WTC11 (cell line): ENCODE measurements at regions not wholly inside any gene's neighbourhood (a gene's known extent, or its start where the extent isn't known, plus 50 kb on each side); places are given as distances from the start of the nearest gene placed in this dataset.

Source experiments
- ATAC-seq: fragments of 200-7000 bp; cut with Tn5 transposase; 2 replicates; pipeline ENCODE4 v1.10.0; 2021; ENCODE audit warnings: mild to moderate bottlenecking, moderate library complexity
- CTCF ChIA-PET: fragments of 300-600 bp; sonication (Branson Sonifier 250); formaldehyde crosslinking; loops from one replicate; lab custom pipeline; 2021; ENCODE audit warnings: antibody characterized with exemption; lab: Charles Lee
- POLR2A ChIA-PET: fragments of 350-600 bp; sonication (Branson Sonifier 250); formaldehyde crosslinking; loops from one replicate; lab custom pipeline; 2021; ENCODE audit warnings: antibody characterized with exemption; lab: Charles Lee
- DNase-seq: peaks from one replicate; pipeline ENCODE4 v3.0.0; 2021; ENCODE audit warnings: low spot score
- H3K27ac Mint-ChIP-seq: 2 replicates; pipeline ENCODE4 v1.8.0; 2021; ENCODE audit warnings: mixed read lengths
- H3K27me3 Mint-ChIP-seq: 2 replicates; pipeline ENCODE4 v1.8.0; 2021; ENCODE audit warnings: low read depth, mild to moderate bottlenecking, moderate library complexity, mixed read lengths
- H3K36me3 Mint-ChIP-seq: 2 replicates; pipeline ENCODE4 v1.8.0; 2021; ENCODE audit warnings: mixed read lengths
- H3K4me1 Mint-ChIP-seq: 2 replicates; pipeline ENCODE4 v1.8.0; 2022; ENCODE audit warnings: mixed read lengths
- H3K4me3 Mint-ChIP-seq: 2 replicates; pipeline ENCODE4 v1.8.0; 2021; ENCODE audit warnings: mild to moderate bottlenecking, moderate library complexity, mixed read lengths
- H3K9me3 Mint-ChIP-seq: 2 replicates; pipeline ENCODE4 v1.8.0; 2021; ENCODE audit warnings: mixed read lengths
- CBFB ChIP-seq: sonication (generic); formaldehyde crosslinking; IDR thresholded peaks from 2 replicates; pipeline ENCODE4 v1.8.1; 2022; ENCODE audit warnings: mild to moderate bottlenecking, low read depth, missing genetic modification reagents
- CTCF ChIP-seq: fragments of 200-600 bp; IDR thresholded peaks from 2 replicates; pipeline ENCODE4 v1.8.0; 2022; ENCODE audit warnings: antibody characterized with exemption
- JAZF1 ChIP-seq: fragments of 250-450 bp; sonication (Bioruptor Pico); IDR thresholded peaks from 2 replicates; pipeline ENCODE4 v1.9.0; 2021; ENCODE audit warnings: moderate library complexity, mild to moderate bottlenecking, inconsistent platforms
- MXD4 ChIP-seq: fragments of 250-450 bp; sonication (Bioruptor Pico); IDR thresholded peaks from 2 replicates; pipeline ENCODE4 v1.8.0; 2021; ENCODE audit warnings: mild to moderate bottlenecking, moderate library complexity, borderline replicate concordance
- MYBL2 ChIP-seq: sonication (generic); formaldehyde crosslinking; IDR thresholded peaks from 2 replicates; pipeline ENCODE4 v1.8.1; 2023; ENCODE audit warnings: mild to moderate bottlenecking, moderate library complexity, missing genetic modification reagents
- NFYB ChIP-seq: sonication (generic); formaldehyde crosslinking; conservative IDR thresholded peaks from 2 replicates; pipeline ENCODE4 v1.8.0; 2022; ENCODE audit warnings: low read depth, missing genetic modification reagents
- SMAD3 ChIP-seq: sonication (generic); formaldehyde crosslinking; IDR thresholded peaks from 2 replicates; pipeline ENCODE4 v1.8.0; 2022; ENCODE audit warnings: missing genetic modification reagents, mild to moderate bottlenecking, borderline replicate concordance
- SP1 ChIP-seq: sonication (generic); formaldehyde crosslinking; conservative IDR thresholded peaks from 2 replicates; pipeline ENCODE4 v1.8.1; 2022; ENCODE audit warnings: missing genetic modification reagents
- STAT6 ChIP-seq: sonication (generic); formaldehyde crosslinking; conservative IDR thresholded peaks from 2 replicates; pipeline ENCODE4 v1.8.1; 2023; ENCODE audit warnings: mild to moderate bottlenecking, low read depth, missing genetic modification reagents, moderate library complexity
- USF1 ChIP-seq: sonication (generic); formaldehyde crosslinking; IDR thresholded peaks from 2 replicates; pipeline ENCODE4 v1.8.0; 2022; ENCODE audit warnings: mild to moderate bottlenecking, missing genetic modification reagents
- ZBTB43 ChIP-seq: sonication (generic); formaldehyde crosslinking; IDR thresholded peaks from 2 replicates; pipeline ENCODE4 v1.8.1; 2023; ENCODE audit warnings: mild to moderate bottlenecking, missing genetic modification reagents
- ZMAT4 ChIP-seq: fragments of 250-450 bp; sonication (Bioruptor Pico); IDR thresholded peaks from 2 replicates; pipeline ENCODE4 v1.9.0; 2021; ENCODE audit warnings: mild to moderate bottlenecking
- ZNF512 ChIP-seq: sonication (generic); formaldehyde crosslinking; IDR thresholded peaks from 2 replicates; pipeline ENCODE4 v1.8.1; 2022; ENCODE audit warnings: missing genetic modification reagents, borderline replicate concordance
- ZSCAN18 ChIP-seq: fragments of 250-450 bp; sonication (Bioruptor Pico); IDR thresholded peaks from 2 replicates; pipeline ENCODE4 v2.1.2; 2022; ENCODE audit warnings: mild to moderate bottlenecking, moderate library complexity
- TF ChIP-seq, protein P1 (sequence below): sonication (generic); formaldehyde crosslinking; IDR thresholded peaks from 2 replicates; pipeline ENCODE4 v1.8.1; 2022; ENCODE audit warnings: low read depth, missing genetic modification reagents, borderline replicate concordance
- TF ChIP-seq, protein P2 (sequence below): sonication (generic); formaldehyde crosslinking; IDR thresholded peaks from 2 replicates; pipeline ENCODE4 v1.8.1; 2023; ENCODE audit warnings: mild to moderate bottlenecking, missing genetic modification reagents
- TF ChIP-seq, protein P3 (sequence below): fragments of 250-450 bp; sonication (Bioruptor Pico); IDR thresholded peaks from 2 replicates; pipeline ENCODE4 v1.9.0; 2021; ENCODE audit warnings: mild to moderate bottlenecking

DNA sequence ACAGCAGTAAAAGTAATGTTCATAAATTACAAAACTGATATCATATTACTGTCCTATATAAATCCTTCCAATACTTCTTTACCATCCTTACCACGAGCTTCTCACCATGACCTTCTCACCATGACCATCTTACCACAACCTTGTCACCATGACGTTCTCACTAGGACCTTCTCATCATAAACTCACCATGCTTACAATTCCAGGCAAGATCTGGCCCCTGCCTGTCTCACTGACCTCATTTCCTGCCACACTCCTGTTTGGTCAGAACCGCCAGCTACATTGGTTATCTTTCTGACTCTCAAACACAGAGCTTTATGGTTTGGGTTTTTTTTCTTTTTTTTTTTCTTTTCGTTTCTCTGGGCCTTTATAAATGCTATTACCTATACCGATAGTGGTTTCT lies 827.6 kb downstream of the RNF144A start:
- DNase-seq (no peak), ATAC-seq (no peak)
- H3K9me3 Mint-ChIP-seq = peaks cover 22% of the 10 kb centered on the region
- no peak overlapping the region for H3K27ac Mint-ChIP-seq
- peaks cover 21% of the 10 kb centered on the region for H3K4me1 Mint-ChIP-seq
- ChIA-PET CTCF (no interaction called here), POLR2A (no interaction called here)
- H3K4me3 Mint-ChIP-seq = no peak overlapping the region
- no peak for TF ChIP-seq USF1 (CRISPR knock-in tag)
- TF ChIP-seq CTCF = no peak
- TF ChIP-seq MYBL2 (CRISPR knock-in tag) = no peak
- TF ChIP-seq NFYB (CRISPR knock-in tag) = no peak
- no peak for TF ChIP-seq CBFB (CRISPR knock-in tag)
- TF ChIP-seq ZMAT4 (CRISPR knock-in tag) = no peak
- TF ChIP-seq SMAD3 (CRISPR knock-in tag) = no peak
- TF ChIP-seq STAT6 = no peak
- no peak for TF ChIP-seq MXD4 (CRISPR knock-in tag)
- no peak for TF ChIP-seq ZNF512
- no peak for TF ChIP-seq ZBTB43 (CRISPR knock-in tag)
- no peak for TF ChIP-seq JAZF1 (CRISPR knock-in tag)
- 0 out of 2 replicates have a peak, but pooled peaks cover 5% of the 10 kb centered on the region for H3K36me3 Mint-ChIP-seq
- no peaks in the 10 kb centered on the region for H3K27me3 Mint-ChIP-seq

DNA sequence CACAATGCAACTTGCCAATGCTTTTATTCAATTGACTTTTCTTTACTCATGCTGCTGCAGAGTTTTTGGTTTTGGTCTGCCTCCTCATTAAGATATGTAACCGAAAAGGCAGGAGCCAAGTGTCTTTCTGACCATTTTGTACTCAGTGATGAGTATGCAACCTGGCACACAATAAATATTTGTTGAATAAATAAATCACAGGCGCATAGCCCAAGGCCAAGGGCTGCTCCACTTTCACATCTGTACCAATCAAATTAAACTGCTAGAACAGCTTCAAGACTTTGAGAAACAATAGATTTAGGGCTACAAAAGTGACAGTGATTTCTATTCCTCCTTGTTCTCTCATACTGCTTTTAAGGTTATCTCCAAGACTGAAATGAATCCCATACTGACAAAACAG lies 828.2 kb downstream of the RNF144A start:
- no peak for DNase-seq
- Mint-ChIP-seq H3K36me3 (0 out of 2 replicates have a peak, but pooled peaks cover 5% of the 10 kb centered on the region), H3K9me3 (peaks cover 22% of the 10 kb centered on the region), H3K27me3 (no peaks in the 10 kb centered on the region), H3K4me3 (no peak overlapping the region), H3K4me1 (peaks cover 18% of the 10 kb centered on the region), H3K27ac (no peak overlapping the region)
- ATAC-seq = no peak
- ChIA-PET POLR2A (no interaction called here), CTCF (no interaction called here)
- TF ChIP-seq MYBL2 (CRISPR knock-in tag) (no peak), SP1 (CRISPR knock-in tag) (no peak), JAZF1 (CRISPR knock-in tag) (no peak), ZSCAN18 (CRISPR knock-in tag) (no peak)
- TF ChIP-seq, protein P1, sequence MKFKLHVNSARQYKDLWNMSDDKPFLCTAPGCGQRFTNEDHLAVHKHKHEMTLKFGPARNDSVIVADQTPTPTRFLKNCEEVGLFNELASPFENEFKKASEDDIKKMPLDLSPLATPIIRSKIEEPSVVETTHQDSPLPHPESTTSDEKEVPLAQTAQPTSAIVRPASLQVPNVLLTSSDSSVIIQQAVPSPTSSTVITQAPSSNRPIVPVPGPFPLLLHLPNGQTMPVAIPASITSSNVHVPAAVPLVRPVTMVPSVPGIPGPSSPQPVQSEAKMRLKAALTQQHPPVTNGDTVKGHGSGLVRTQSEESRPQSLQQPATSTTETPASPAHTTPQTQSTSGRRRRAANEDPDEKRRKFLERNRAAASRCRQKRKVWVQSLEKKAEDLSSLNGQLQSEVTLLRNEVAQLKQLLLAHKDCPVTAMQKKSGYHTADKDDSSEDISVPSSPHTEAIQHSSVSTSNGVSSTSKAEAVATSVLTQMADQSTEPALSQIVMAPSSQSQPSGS (CRISPR knock-in tag) = no peak
- TF ChIP-seq, protein P2, sequence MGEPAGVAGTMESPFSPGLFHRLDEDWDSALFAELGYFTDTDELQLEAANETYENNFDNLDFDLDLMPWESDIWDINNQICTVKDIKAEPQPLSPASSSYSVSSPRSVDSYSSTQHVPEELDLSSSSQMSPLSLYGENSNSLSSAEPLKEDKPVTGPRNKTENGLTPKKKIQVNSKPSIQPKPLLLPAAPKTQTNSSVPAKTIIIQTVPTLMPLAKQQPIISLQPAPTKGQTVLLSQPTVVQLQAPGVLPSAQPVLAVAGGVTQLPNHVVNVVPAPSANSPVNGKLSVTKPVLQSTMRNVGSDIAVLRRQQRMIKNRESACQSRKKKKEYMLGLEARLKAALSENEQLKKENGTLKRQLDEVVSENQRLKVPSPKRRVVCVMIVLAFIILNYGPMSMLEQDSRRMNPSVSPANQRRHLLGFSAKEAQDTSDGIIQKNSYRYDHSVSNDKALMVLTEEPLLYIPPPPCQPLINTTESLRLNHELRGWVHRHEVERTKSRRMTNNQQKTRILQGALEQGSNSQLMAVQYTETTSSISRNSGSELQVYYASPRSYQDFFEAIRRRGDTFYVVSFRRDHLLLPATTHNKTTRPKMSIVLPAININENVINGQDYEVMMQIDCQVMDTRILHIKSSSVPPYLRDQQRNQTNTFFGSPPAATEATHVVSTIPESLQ (CRISPR knock-in tag) = no peak
- TF ChIP-seq, protein P3, sequence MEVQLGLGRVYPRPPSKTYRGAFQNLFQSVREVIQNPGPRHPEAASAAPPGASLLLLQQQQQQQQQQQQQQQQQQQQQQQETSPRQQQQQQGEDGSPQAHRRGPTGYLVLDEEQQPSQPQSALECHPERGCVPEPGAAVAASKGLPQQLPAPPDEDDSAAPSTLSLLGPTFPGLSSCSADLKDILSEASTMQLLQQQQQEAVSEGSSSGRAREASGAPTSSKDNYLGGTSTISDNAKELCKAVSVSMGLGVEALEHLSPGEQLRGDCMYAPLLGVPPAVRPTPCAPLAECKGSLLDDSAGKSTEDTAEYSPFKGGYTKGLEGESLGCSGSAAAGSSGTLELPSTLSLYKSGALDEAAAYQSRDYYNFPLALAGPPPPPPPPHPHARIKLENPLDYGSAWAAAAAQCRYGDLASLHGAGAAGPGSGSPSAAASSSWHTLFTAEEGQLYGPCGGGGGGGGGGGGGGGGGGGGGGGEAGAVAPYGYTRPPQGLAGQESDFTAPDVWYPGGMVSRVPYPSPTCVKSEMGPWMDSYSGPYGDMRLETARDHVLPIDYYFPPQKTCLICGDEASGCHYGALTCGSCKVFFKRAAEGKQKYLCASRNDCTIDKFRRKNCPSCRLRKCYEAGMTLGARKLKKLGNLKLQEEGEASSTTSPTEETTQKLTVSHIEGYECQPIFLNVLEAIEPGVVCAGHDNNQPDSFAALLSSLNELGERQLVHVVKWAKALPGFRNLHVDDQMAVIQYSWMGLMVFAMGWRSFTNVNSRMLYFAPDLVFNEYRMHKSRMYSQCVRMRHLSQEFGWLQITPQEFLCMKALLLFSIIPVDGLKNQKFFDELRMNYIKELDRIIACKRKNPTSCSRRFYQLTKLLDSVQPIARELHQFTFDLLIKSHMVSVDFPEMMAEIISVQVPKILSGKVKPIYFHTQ = no peak
